Right hindlimb (tissue), 1 donor: ENCODE measurements at regions not wholly inside any gene's neighbourhood (a gene's known extent, or its start where the extent isn't known, plus 50 kb on each side); places are given as distances from the start of the nearest gene placed in this dataset.
"Not testable (repeated sequence)": the region's sequence is repeated elsewhere in the genome, so short reads cannot be mapped to it uniquely, and the experiment has no call there.

Source experiments
- DNase-seq: peaks from one replicate; pipeline ENCODE4 v3.0.0-alpha.2; 2018

GRCh38 chr1:38658883-38659282 is 200.7 kb downstream of the RRAGC start:
- no peak for DNase-seq

GRCh38 chr1:38657873-38658272 is 201.7 kb downstream of the RRAGC start:
- DNase-seq, result no peak

- no peak for DNase-seq
Observed at GRCh38 chr1:38657207-38657840, 202.2 kb downstream of the RRAGC start.

GRCh38 chr1:38656726-38657125 is 202.8 kb downstream of the RRAGC start:
- DNase-seq, result no peak

- no peak for DNase-seq
Observed at GRCh38 chr1:38652217-38652616, 207.4 kb downstream of the RRAGC start.

GRCh38 chr1:38651669-38652068 is 207.9 kb downstream of the RRAGC start:
- DNase-seq, result no peak

GRCh38 chr1:38648417-38648816 is 211.2 kb downstream of the RRAGC start:
- DNase-seq, result no peak

GRCh38 chr1:38647341-38647740 is 212.2 kb downstream of the RRAGC start:
- DNase-seq, result not testable (repeated sequence)

- no peak for DNase-seq
Observed at GRCh38 chr1:38644092-38644491, 215.5 kb downstream of the RRAGC start.

- DNase-seq, result no peak
Observed at GRCh38 chr1:38641661-38642060, 217.9 kb downstream of the RRAGC start.

GRCh38 chr1:38640371-38640770 is 219.2 kb downstream of the RRAGC start:
- no peak for DNase-seq

GRCh38 chr1:38628241-38628640 is 231.3 kb downstream of the RRAGC start:
- DNase-seq, result no peak

GRCh38 chr1:38625939-38626338 is 233.6 kb downstream of the RRAGC start:
- DNase-seq, result no peak

GRCh38 chr1:38624336-38625039 is 235.1 kb downstream of the RRAGC start:
- DNase-seq, result peak; percentile 25

- no peak for DNase-seq
Observed at GRCh38 chr1:38623529-38623928, 236.0 kb downstream of the RRAGC start.

- no peak for DNase-seq
Observed at GRCh38 chr1:38622197-38622596, 237.4 kb downstream of the RRAGC start.

GRCh38 chr1:38616846-38617245 is 242.7 kb downstream of the RRAGC start:
- no peak for DNase-seq

GRCh38 chr1:38615680-38616079 is 243.9 kb downstream of the RRAGC start:
- DNase-seq, result no peak

- DNase-seq, result peak; percentile 27
Observed at GRCh38 chr1:38614861-38615260, 244.7 kb downstream of the RRAGC start.

GRCh38 chr1:38613996-38614395 is 245.6 kb downstream of the RRAGC start:
- DNase-seq, result peak; percentile 74

GRCh38 chr1:38612951-38613350 is 246.6 kb downstream of the RRAGC start:
- DNase-seq, result no peak

GRCh38 chr1:38611664-38612211 is 247.8 kb downstream of the RRAGC start:
- DNase-seq, result no peak

- DNase-seq, result no peak
Observed at GRCh38 chr1:38609166-38610025, 250.2 kb downstream of the RRAGC start.
